ENCODE measurements at regions not wholly inside any gene's neighbourhood (a gene's known extent, or its start where the extent isn't known, plus 50 kb on each side); places are given as distances from the start of the nearest gene placed in this dataset.

DNA sequence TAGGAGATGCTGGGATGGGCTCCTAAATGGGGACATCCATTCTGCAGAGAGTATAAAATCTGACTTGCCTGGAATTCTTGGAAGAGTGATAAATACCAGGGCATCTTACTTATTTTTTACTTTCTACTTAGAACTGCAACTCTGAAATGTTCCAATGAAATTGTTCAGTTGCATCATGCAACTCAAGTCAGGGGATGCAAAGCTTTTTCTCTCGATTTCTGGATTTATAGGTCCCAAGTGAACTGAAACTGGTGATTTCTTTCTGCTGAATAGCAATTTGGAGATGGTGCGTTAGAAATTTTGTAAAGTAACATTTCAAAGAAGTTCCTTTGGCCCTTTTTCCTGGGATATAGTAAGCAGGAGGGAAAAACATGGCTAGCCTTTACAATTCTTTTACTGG is 238.4 kb upstream of the CD180 start:
- no peak for TF ChIP-seq Cebpa-rat (IDR thresholded peaks at IDR 0.05)
- Histone ChIP-seq H3K36me3 (no peaks in the 10 kb centered on the region), H4K20me1 (no peaks in the 10 kb centered on the region), H3K27me3 (no peaks in the 10 kb centered on the region), H3K4me3 (no peak overlapping the region), H3K27ac (no peak overlapping the region), H3K9ac (no peak overlapping the region), H3K9me3 (replicated peaks in 1 of 11) (no peaks in the 10 kb centered on the region), H3K4me2 (no peak overlapping the region), H3K4me1 (peaks cover 0 to 5% (median 0%) of the 10 kb centered on the region in 10 experiments; a peak in 1 of 20 replicates)

GRCh38 chr5:67434466-67434865 is 237.9 kb upstream of the CD180 start:
- Histone ChIP-seq H3K4me3 (no peak overlapping the region), H3K9ac (no peak overlapping the region), H3K4me2 (no peak overlapping the region), H4K20me1 (no peaks in the 10 kb centered on the region), H3K4me1 (peaks cover 0 to 5% (median 0%) of the 10 kb centered on the region in 10 experiments; a peak in 1 of 20 replicates), H3K27ac (no peak overlapping the region), H3K36me3 (no peaks in the 10 kb centered on the region), H3K27me3 (no peaks in the 10 kb centered on the region), H3K9me3 (replicated peaks in 1 of 11) (no peaks in the 10 kb centered on the region)
- no peak for TF ChIP-seq Cebpa-rat (IDR thresholded peaks at IDR 0.05)

DNA sequence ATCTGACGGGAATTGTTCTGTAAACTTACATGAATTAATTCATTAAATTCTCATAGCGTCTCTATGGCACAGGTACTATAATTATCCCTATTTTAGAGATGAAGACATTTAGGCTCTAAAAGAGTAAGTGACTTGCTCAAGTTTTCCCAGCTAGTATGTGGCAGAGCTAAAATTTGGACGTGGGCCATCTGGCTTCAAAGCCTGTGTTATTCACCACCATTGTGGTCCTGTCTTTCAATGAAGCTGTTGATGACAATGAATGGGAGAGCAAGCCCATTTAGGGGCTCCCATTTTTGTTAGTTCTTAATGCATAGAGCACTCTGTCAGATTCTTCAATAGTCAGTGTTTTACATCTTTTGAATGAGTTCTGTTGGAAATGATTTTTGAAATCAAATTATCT is 236.0 kb upstream of the CD180 start:
- Histone ChIP-seq H3K9ac (no peak overlapping the region), H3K27ac (no peak overlapping the region), H3K27me3 (no peaks in the 10 kb centered on the region), H3K36me3 (no peaks in the 10 kb centered on the region), H3K4me1 (no peaks in the 10 kb centered on the region; a peak in 1 of 20 replicates), H4K20me1 (no peaks in the 10 kb centered on the region), H3K4me2 (no peak overlapping the region), H3K4me3 (no peak overlapping the region), H3K9me3 (replicated peaks in 1 of 11) (no peaks in the 10 kb centered on the region)
- TF ChIP-seq Cebpa-rat (IDR thresholded peaks at IDR 0.05), result no peak

DNA sequence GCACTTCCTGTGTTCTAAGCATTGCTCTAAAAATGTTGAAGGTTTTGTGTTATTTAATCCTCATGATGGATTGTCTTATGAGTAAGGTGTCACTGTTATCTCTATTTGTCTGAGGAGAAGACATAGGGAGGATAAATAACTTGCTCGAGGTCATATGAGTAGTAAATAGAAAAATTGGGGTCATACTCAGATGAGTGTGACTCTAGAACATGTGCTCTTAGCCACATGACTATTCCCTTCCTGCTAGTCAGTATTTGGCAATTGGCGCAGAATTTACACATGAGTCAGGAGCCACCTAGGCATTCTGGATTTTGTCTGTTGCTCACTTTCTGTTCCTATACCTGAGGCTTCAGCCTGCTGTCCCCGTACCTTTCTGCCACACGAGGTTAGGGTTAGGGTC is 234.6 kb upstream of the CD180 start:
- H4K20me1 ChIP-seq, result no peaks in the 10 kb centered on the region
- no peak overlapping the region for H3K4me2 ChIP-seq
- no peaks in the 10 kb centered on the region for H3K27me3 ChIP-seq
- no peaks in the 10 kb centered on the region for H3K9me3 ChIP-seq (replicated peaks in 1 of 11)
- no peak overlapping the region for H3K9ac ChIP-seq
- no peaks in the 10 kb centered on the region; a peak in 1 of 20 replicates for H3K4me1 ChIP-seq
- H3K36me3 ChIP-seq, result no peaks in the 10 kb centered on the region
- no peak for TF ChIP-seq Cebpa-rat (IDR thresholded peaks at IDR 0.05)
- no peak overlapping the region for H3K27ac ChIP-seq
- no peak overlapping the region for H3K4me3 ChIP-seq

DNA sequence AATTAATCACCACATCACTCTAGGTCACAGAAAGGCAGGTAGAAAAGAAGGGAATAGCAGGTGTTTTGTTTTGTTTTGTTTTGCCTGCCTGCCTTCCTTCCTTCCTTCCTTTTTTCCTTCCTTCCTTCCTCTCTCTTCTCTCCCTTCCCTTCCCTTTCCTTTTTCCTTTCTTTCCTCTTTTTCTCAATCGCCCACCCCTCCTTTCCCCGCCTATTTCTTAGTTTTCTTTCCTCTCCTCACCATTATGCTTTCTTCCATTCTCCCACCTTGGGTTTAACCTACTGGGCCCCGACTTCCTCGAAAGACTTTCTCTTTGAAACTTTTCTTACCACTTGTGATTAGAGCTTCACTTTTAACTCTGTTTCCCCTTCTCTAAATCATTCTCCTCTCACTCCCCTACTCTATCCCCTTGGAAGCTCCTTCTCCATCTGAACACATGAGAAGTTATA is 231.3 kb upstream of the CD180 start:
- Histone ChIP-seq H3K27ac (no peak overlapping the region), H3K4me1 (no peaks in the 10 kb centered on the region; a peak in 1 of 20 replicates), H3K27me3 (no peaks in the 10 kb centered on the region), H3K4me2 (no peak overlapping the region), H3K9me3 (replicated peaks in 1 of 11) (no peaks in the 10 kb centered on the region), H3K36me3 (no peaks in the 10 kb centered on the region), H3K4me3 (no peak overlapping the region), H3K9ac (no peak overlapping the region), H4K20me1 (no peaks in the 10 kb centered on the region)
- no peak for TF ChIP-seq Cebpa-rat (IDR thresholded peaks at IDR 0.05)

DNA sequence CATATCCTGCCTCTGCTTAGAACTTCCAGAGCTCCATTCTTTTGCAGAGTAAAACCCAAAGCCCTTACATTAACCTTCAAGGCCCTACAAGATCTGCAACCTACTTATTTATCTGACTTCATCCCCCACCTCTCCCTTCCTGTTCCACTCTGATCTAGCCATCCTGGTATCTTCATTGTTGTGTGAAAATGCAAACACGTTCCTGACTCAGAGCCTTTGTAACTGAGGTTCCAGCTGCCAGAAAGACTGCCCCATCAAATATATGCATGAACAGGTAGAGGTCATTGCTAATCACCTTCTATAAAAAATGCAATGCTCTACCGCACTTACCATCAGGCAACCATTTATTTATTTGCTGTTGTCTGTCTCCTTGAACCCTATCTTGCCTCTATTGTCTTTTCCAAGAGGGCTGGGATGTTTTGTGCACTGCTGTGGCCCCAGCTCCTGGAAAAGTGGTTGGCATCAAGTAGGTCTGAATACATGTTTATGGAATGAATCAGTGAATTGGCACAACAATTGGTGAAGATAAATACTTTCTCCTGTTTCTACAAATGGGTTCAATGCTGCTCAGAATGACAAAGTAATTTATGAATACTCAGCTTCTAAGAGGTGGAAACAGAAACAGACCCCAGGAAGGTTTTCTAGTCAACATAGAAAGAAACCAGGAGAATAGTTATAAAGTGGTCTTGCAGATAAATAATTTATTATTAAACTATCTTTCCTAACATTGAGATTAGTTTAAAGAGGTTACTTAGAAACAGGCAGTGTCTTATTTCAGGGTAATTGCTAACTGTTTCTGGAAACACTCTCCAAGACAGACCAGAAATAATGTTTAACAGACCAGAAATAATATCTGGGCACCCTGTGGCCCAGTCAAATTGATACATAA is 230.6 kb upstream of the CD180 start:
- no peak for TF ChIP-seq Cebpa-rat (IDR thresholded peaks at IDR 0.05)
- Histone ChIP-seq H3K27ac (no peak overlapping the region), H4K20me1 (no peaks in the 10 kb centered on the region), H3K9ac (no peak overlapping the region), H3K36me3 (no peaks in the 10 kb centered on the region), H3K4me1 (no peaks in the 10 kb centered on the region; a peak in 1 of 20 replicates), H3K27me3 (no peaks in the 10 kb centered on the region), H3K4me3 (no peak overlapping the region), H3K4me2 (no peak overlapping the region), H3K9me3 (replicated peaks in 1 of 11) (peaks cover 0 to 3% (median 0%) of the 10 kb centered on the region in 11 experiments; a peak in 1 of 22 replicates)

DNA sequence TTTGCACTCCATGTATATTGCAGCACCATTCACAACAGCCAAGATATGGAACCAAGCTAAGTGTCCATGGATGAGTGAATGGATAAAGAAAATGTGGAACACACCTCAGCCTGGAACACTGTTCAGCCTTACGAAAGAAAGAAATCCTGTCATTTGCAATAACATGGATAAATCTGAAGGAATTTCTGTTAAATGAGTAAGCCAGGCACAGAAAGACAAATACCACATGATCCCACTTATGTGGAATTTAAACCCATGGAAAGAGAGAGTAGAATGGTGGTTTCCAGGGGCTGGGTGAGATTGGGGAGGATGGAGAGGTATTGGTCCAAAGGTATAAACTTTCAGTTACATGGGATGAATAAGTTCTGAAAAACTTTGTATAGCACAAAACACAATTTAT is 228.9 kb upstream of the CD180 start:
- H4K20me1 ChIP-seq, result no peaks in the 10 kb centered on the region

DNA sequence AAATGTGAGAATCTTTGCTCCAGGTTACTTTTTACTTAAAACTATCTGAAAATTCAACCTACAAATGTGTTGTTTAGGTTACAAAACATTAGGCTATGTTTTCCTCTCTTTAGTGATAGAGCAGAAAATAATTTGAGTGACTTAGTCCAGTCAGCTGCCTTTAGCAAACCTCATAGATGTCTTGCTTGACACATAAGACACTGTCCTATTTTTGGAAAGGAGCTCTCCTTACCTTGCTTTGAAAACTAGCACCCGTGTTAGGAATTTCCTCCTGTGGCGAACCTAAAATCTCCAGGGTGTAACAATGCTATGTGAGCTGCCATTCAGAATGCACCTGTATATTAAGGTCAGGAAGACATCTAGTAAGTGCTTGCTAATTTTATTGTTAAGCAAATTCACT is 221.2 kb upstream of the CD180 start:
- no peak overlapping the region for H3K4me2 ChIP-seq
- no peak for TF ChIP-seq Cebpa-rat (IDR thresholded peaks at IDR 0.05)
- no peak overlapping the region for H3K27ac ChIP-seq
- no peak overlapping the region for H3K4me3 ChIP-seq
- no peaks in the 10 kb centered on the region for H3K4me1 ChIP-seq
- no peaks in the 10 kb centered on the region for H3K36me3 ChIP-seq
- H3K27me3 ChIP-seq, result no peaks in the 10 kb centered on the region
- no peaks in the 10 kb centered on the region for H4K20me1 ChIP-seq
- H3K9me3 ChIP-seq (replicated peaks in 1 of 11), result peaks cover 0 to 5% (median 0%) of the 10 kb centered on the region in 11 experiments; a peak in 1 of 22 replicates
- no peak overlapping the region for H3K9ac ChIP-seq

More for the DNA sequence above, 228.9 kb upstream of the CD180 start:
- no peak for TF ChIP-seq Cebpa-rat (IDR thresholded peaks at IDR 0.05)
- Histone ChIP-seq H3K27me3 (no peaks in the 10 kb centered on the region), H3K4me1 (no peaks in the 10 kb centered on the region), H3K4me3 (no peak overlapping the region), H3K9me3 (replicated peaks in 1 of 11) (peaks cover 0 to 5% (median 0%) of the 10 kb centered on the region in 11 experiments; a peak in 1 of 22 replicates), H3K36me3 (no peaks in the 10 kb centered on the region), H3K9ac (no peak overlapping the region), H3K4me2 (no peak overlapping the region), H3K27ac (no peak overlapping the region)

- TF ChIP-seq Cebpa-rat (IDR thresholded peaks at IDR 0.05), result no peak
- no peaks in the 10 kb centered on the region for H3K27me3 ChIP-seq
- H3K4me2 ChIP-seq, result no peak overlapping the region
Measured at GRCh38 chr5:67416986-67417385, 220.4 kb upstream of the CD180 start.

More at GRCh38 chr5:67416986-67417385, 220.4 kb upstream of the CD180 start:
- Histone ChIP-seq H3K27ac (no peak overlapping the region), H3K4me3 (no peak overlapping the region), H4K20me1 (no peaks in the 10 kb centered on the region), H3K9me3 (replicated peaks in 1 of 11) (0 out of 22 replicates have a peak, but pooled peaks cover 0 to under 1% (median 0%) of the 10 kb centered on the region in 11 experiments), H3K36me3 (no peaks in the 10 kb centered on the region), H3K4me1 (no peaks in the 10 kb centered on the region), H3K9ac (no peak overlapping the region)

All from BLaER1 treated with 17β-estradiol and CSF1 and Interleukin-3, amounts not matched to agents 10 nM and 100 nM (cell line).